ENCODE measurements at regions not wholly inside any gene's neighbourhood (a gene's known extent, or its start where the extent isn't known, plus 50 kb on each side); places are given as distances from the start of the nearest gene placed in this dataset.

- TF ChIP-seq EZH2 (IDR thresholded peaks at IDR 0.05; ENCODE audit: insufficient read depth, low read length) (no peak), CTCF (IDR thresholded peaks at IDR 0.05; ENCODE audit: insufficient read depth, low read depth, low read length) (no peak)
These were observed 78.5 kb upstream of the FBRSL1 start for GRCh38 chr12:132411457-132411856.

Data from astrocyte (in vitro differentiated cells and primary cell).